Calu3 (cell line): ENCODE measurements at regions not wholly inside any gene's neighbourhood (a gene's known extent, or its start where the extent isn't known, plus 50 kb on each side); places are given as distances from the start of the nearest gene placed in this dataset.

Experiments used
- BruUV-seq: library from RNA; stranded (reverse); fragments of 400-500 nt; replicated peaks from 2 replicates; lab custom pipeline; 2021; lab: Mats Ljungman, UMichigan
- CTCF ChIA-PET: fragments of 300-600 bp; sonication (Branson Sonifier 250); formaldehyde crosslinking; loops from one replicate; lab custom pipeline; 2022; ENCODE audit warnings: antibody characterized with exemption; lab: Charles Lee
- DNase-seq: peaks from one replicate; pipeline ENCODE4 v3.0.0; 2022
- H3K27ac Mint-ChIP-seq: one replicate; pipeline ENCODE4 v1.8.0; 2022; ENCODE audit warnings: mixed read lengths; ENCODE audit not compliant: unreplicated experiment
- H3K27me3 Mint-ChIP-seq: one replicate; pipeline ENCODE4 v1.8.0; 2022; ENCODE audit warnings: mixed read lengths; ENCODE audit not compliant: unreplicated experiment
- H3K36me3 Mint-ChIP-seq: one replicate; pipeline ENCODE4 v1.8.0; 2022; ENCODE audit warnings: mild to moderate bottlenecking, moderate library complexity, mixed read lengths; ENCODE audit not compliant: insufficient read depth, unreplicated experiment
- H3K4me1 Mint-ChIP-seq: one replicate; pipeline ENCODE4 v1.8.0; 2022; ENCODE audit warnings: mild to moderate bottlenecking, low read depth, mixed read lengths; ENCODE audit not compliant: unreplicated experiment
- H3K4me3 Mint-ChIP-seq: one replicate; pipeline ENCODE4 v1.8.0; 2022; ENCODE audit warnings: mild to moderate bottlenecking, low read depth, moderate library complexity, mixed read lengths; ENCODE audit not compliant: unreplicated experiment
- H3K9me3 Mint-ChIP-seq: one replicate; pipeline ENCODE4 v1.8.0; 2022; ENCODE audit warnings: low read depth, mixed read lengths; ENCODE audit not compliant: unreplicated experiment
- intact Hi-C: fragments of 100-400 bp; cut with micrococcal nuclease; formaldehyde crosslinking; loops from one replicate; pipeline ENCODE4 v1.10.0; 2022; ENCODE audit not compliant: unreplicated experiment
- TF ChIP-seq, protein P1 (sequence below): fragments of 200-600 bp; IDR thresholded peaks from one replicate; pipeline ENCODE4 v1.8.0; 2022; ENCODE audit warnings: antibody characterized with exemption; ENCODE audit not compliant: unreplicated experiment

GRCh38 chr2:236887531-236887930 lies 198.2 kb upstream of the COPS8 start:
- no peaks in the 10 kb centered on the region for H3K4me1 Mint-ChIP-seq
- intact Hi-C loops, result no loop called here
- H3K4me3 Mint-ChIP-seq, result no peak overlapping the region
- BruUV-seq, result no TSS peak
- no peaks in the 10 kb centered on the region for H3K27me3 Mint-ChIP-seq
- H3K9me3 Mint-ChIP-seq, result no peaks in the 10 kb centered on the region
- CTCF ChIA-PET, result no interaction called here
- no peaks in the 10 kb centered on the region for H3K36me3 Mint-ChIP-seq
- no peak for DNase-seq
- TF ChIP-seq, protein P1, sequence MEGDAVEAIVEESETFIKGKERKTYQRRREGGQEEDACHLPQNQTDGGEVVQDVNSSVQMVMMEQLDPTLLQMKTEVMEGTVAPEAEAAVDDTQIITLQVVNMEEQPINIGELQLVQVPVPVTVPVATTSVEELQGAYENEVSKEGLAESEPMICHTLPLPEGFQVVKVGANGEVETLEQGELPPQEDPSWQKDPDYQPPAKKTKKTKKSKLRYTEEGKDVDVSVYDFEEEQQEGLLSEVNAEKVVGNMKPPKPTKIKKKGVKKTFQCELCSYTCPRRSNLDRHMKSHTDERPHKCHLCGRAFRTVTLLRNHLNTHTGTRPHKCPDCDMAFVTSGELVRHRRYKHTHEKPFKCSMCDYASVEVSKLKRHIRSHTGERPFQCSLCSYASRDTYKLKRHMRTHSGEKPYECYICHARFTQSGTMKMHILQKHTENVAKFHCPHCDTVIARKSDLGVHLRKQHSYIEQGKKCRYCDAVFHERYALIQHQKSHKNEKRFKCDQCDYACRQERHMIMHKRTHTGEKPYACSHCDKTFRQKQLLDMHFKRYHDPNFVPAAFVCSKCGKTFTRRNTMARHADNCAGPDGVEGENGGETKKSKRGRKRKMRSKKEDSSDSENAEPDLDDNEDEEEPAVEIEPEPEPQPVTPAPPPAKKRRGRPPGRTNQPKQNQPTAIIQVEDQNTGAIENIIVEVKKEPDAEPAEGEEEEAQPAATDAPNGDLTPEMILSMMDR, result no peak
- H3K27ac Mint-ChIP-seq, result no peak overlapping the region

DNA sequence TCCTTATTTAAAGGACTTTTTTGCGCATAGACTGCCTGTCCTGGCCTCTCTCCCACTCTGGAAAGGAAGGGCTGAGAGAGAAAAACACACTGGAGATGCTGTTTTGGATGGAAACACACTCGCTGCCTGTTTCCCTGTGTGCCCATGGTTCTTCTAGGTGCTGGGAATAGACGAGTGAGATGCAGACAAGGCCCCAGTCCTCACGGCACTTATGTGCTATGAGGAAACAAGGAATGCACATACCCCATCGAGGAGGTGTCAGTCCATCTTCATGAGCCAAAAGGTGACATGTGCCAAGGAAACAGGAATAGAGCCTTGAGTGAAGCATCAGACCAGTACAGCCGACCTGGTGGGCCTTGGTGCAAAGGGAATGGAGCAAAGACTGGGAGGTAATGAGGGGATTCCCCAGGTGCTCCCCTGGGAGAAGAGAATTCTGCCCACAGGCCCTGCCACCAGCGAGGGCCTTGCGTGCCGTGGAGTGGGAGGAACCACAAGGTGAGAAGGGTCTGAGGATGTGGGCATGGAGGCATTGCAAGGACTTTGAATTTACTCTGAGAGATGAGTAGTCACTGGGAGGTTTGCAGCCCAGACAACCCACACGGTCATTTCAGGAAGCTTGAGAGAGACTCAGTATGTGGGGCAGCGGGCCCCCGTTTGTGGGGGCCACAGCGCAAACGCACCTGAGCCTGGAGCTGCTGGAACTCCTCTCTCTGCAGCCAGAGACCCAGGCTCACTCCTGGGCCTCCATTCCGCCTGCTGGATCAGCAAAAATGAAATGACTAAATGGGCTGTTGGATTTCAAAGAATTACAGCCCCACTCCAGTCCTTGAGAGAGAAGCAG lies 197.5 kb upstream of the COPS8 start:
- Mint-ChIP-seq H3K9me3 (no peaks in the 10 kb centered on the region), H3K27me3 (no peaks in the 10 kb centered on the region), H3K36me3 (no peaks in the 10 kb centered on the region), H3K4me3 (no peak overlapping the region), H3K4me1 (no peaks in the 10 kb centered on the region), H3K27ac (no peak overlapping the region)
- TF ChIP-seq, protein P1, result no peak
- no peak for DNase-seq
- CTCF ChIA-PET, result no interaction called here
- BruUV-seq, result no TSS peak
- intact Hi-C loops, result no loop called here

DNA sequence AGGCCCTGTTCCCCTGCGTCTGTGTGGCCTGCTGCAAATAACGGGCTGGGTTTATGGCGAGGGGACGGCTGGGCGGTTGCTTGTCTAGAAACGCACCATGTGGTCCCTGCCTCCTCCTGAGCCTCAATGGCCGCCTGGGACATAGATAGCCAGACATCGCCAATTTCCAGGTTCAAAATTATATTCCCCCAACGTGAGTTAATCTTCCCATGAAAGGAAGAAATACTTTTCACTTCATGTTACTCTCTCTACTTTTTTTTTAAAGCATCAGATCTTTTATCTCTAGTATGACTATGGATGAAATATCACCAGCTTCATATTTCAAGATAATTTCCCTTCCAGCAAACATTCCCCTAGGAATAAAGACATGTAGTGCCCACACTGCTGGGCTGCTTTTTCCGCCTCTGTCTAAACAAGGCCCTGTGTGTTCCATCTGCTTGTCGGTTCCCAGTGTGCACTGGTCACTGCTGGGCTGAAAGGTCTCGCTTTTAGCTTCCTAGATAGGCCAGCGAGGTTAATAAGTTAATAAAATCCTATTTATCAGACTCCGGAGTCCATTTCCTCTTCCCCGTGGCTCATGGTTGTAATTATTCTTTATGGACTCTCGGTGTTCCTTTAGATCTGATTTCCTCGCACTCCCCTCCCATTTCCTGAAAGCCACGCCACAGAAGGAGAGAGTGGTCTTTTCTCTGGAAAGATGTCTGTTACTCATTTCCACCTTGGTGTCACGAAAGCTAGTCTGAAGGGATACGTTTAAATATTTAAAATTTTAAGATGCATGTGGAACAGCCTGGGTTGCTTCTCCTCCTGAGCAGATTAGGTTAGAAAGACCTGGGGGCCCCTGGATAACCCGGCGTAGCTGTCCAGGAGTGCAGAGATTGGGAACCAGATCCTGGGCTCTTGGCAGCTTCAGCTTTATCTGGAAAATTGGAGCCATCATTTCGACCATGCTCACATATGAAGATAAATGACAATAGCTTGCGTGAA lies 196.6 kb upstream of the COPS8 start:
- intact Hi-C loops, result no loop called here
- no peaks in the 10 kb centered on the region for H3K4me1 Mint-ChIP-seq

More for the DNA sequence above, 196.6 kb upstream of the COPS8 start:
- Mint-ChIP-seq H3K27me3 (no peaks in the 10 kb centered on the region), H3K9me3 (no peaks in the 10 kb centered on the region), H3K27ac (no peak overlapping the region), H3K4me3 (no peak overlapping the region), H3K36me3 (no peaks in the 10 kb centered on the region)
- BruUV-seq, result no TSS peak
- CTCF ChIA-PET, result no interaction called here
- no peak for DNase-seq
- TF ChIP-seq, protein P1, result no peak
